ENCODE measurements at regions not wholly inside any gene's neighbourhood (a gene's known extent, or its start where the extent isn't known, plus 50 kb on each side); places are given as distances from the start of the nearest gene placed in this dataset.

GRCh38 chr1:222918801-222919477 is 104.1 kb downstream of the DISP1 start:
- peak; percentile 32 for DNase-seq (ENCODE audit: low read depth)
- TF ChIP-seq, protein P1, sequence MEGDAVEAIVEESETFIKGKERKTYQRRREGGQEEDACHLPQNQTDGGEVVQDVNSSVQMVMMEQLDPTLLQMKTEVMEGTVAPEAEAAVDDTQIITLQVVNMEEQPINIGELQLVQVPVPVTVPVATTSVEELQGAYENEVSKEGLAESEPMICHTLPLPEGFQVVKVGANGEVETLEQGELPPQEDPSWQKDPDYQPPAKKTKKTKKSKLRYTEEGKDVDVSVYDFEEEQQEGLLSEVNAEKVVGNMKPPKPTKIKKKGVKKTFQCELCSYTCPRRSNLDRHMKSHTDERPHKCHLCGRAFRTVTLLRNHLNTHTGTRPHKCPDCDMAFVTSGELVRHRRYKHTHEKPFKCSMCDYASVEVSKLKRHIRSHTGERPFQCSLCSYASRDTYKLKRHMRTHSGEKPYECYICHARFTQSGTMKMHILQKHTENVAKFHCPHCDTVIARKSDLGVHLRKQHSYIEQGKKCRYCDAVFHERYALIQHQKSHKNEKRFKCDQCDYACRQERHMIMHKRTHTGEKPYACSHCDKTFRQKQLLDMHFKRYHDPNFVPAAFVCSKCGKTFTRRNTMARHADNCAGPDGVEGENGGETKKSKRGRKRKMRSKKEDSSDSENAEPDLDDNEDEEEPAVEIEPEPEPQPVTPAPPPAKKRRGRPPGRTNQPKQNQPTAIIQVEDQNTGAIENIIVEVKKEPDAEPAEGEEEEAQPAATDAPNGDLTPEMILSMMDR (conservative IDR thresholded peaks at IDR 0.05; ENCODE audit: low read depth, low read length): no peak
- no peak overlapping the region for H3K4me3 ChIP-seq (ENCODE audit: low read depth, low read length)

DNA sequence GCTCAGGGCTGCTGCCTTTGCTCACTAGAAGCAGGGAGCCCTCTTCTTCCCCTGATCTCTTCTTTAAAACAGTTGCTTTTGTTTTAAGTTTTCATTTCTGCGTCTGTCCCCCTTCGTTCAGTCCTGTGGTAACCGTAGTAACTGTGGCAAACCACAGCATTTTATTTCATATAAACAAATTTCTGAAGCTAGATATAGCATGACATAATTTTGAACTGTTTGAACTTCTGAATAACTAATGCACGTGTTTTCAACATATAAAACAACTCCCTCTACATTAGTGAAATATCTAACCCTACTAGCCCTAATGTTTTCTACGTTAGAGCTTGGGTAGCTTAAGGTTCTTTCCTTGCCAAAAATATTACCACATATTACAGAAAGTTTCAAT is 104.6 kb downstream of the DISP1 start:
- DNase-seq (ENCODE audit: low read depth): peak; percentile 80
- no peak overlapping the region for H3K4me3 ChIP-seq (ENCODE audit: low read depth, low read length)
- TF ChIP-seq, protein P1 (conservative IDR thresholded peaks at IDR 0.05; ENCODE audit: low read depth, low read length): no peak

GRCh38 chr1:222920169-222920568 is 105.3 kb downstream of the DISP1 start:
- DNase-seq (ENCODE audit: low read depth): peak; percentile 40
- TF ChIP-seq, protein P1 (conservative IDR thresholded peaks at IDR 0.05; ENCODE audit: low read depth, low read length): no peak
- H3K4me3 ChIP-seq (ENCODE audit: low read depth, low read length): no peak overlapping the region

GRCh38 chr1:222921945-222922344 is 107.1 kb downstream of the DISP1 start:
- no peak overlapping the region for H3K4me3 ChIP-seq (ENCODE audit: low read depth, low read length)
- no peak for DNase-seq (ENCODE audit: low read depth)
- TF ChIP-seq, protein P1 (conservative IDR thresholded peaks at IDR 0.05; ENCODE audit: low read depth, low read length): no peak

DNA sequence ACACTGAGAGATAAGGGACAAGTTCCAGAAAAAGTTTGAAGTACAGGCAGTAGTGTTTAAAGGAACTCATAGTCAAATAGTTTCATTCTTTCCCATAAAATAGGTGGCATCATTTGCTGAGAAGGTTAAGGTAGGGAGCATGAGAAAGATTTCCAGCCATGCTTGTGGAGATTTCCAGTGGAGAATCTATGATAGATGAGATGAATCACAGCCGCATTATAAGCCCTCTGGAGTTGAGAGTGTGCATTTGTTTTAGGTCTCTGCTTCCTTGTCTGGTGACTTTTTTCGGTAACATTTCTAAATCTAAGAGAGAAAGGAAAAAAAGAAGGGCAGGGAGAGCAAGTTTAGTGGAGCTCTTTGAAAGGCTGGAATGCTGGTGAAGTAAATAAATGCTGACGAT is 108.7 kb downstream of the DISP1 start:
- H3K4me3 ChIP-seq (ENCODE audit: low read depth, low read length): no peak overlapping the region
- peak; percentile 35 for DNase-seq (ENCODE audit: low read depth)
- TF ChIP-seq, protein P1 (conservative IDR thresholded peaks at IDR 0.05; ENCODE audit: low read depth, low read length): no peak

GRCh38 chr1:222924136-222924706 is 109.4 kb downstream of the DISP1 start:
- no peak overlapping the region for H3K4me3 ChIP-seq (ENCODE audit: low read depth, low read length)
- TF ChIP-seq, protein P1 (conservative IDR thresholded peaks at IDR 0.05; ENCODE audit: low read depth, low read length): no peak
- DNase-seq (ENCODE audit: low read depth): no peak

- DNase-seq (ENCODE audit: low read depth): peak; percentile 32
- TF ChIP-seq, protein P1 (conservative IDR thresholded peaks at IDR 0.05; ENCODE audit: low read depth, low read length): no peak
- no peak overlapping the region for H3K4me3 ChIP-seq (ENCODE audit: low read depth, low read length)
Observed at GRCh38 chr1:222926566-222926965, 111.7 kb downstream of the DISP1 start.
